Stimulated activated CD8-positive, alpha-beta memory T cell treated with anti-CD3 and anti-CD28 coated beads, Interleukin-7, amount 100 ng/mL, for 24 hours (primary cell): ENCODE measurements at regions not wholly inside any gene's neighbourhood (a gene's known extent, or its start where the extent isn't known, plus 50 kb on each side); places are given as distances from the start of the nearest gene placed in this dataset.
"Not testable (repeated sequence)": the region's sequence is repeated elsewhere in the genome, so short reads cannot be mapped to it uniquely, and the experiment has no call there.

Experiments used
- DNase-seq: peaks from one replicate; pipeline ENCODE4 v3.0.0-alpha.2; 2020; ENCODE audit warnings: low read depth

DNA sequence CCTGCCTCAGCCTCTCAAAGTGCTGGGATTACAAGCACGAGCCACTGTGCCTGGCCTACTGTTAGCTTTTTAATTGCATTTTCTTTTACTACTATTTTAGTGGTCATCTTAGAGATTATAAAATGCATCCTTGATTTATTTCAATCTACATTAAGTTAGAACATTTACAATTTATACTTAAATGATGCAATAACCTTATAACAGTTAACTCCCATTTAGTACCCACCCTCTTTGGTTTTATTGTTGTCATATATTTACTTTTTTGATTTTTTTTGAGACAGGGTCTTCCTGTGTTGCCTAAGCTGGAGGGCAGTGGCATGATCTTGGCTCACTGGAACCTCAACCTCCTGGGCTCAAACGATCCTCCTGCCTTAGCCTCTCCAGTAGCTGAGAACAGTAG is 77.3 kb downstream of the PPCDC start:
- DNase-seq, result no peak

DNA sequence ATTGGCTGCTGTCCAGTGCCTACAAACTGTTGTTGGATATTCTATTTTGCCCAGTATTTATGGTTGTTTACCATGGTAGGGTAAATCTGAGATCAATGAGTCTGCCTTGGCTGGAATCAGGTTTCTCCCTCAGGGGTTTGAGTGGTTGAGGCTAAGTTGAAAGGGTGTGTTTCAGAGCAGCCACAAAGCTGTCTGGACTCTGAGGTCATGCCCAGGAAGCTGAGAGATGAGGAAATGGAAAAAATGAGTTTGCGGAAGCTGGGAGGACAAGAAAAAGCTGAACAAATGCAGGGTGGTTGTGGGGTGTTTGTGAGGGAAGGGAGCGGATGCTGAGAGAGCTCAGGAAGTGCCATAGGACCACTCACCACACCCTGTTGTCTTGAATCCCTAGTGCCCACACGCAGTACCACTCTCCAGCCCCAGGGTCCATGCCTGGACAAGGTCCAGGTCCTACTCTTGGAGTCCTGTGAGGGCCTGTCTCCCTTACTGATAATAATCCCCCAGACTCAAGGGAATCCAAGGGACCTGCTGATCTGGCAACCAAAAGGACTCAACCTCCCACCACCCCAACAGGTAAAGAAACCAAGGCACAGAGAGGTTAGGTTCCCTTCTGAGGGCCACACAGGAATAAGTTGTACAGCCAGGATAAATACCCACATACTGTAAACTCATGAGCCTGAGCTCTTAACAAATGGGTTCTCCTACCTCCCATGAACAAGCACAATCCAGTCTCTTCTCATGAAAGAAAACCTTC is 81.6 kb downstream of the PPCDC start:
- no peak for DNase-seq

- DNase-seq, result no peak
These were observed 84.1 kb downstream of the PPCDC start for GRCh38 chr15:75107516-75107907.

GRCh38 chr15:75107908-75108838 is 84.8 kb downstream of the PPCDC start:
- DNase-seq, result peak; percentile 37

- DNase-seq, result no peak
These were observed 85.8 kb downstream of the PPCDC start for GRCh38 chr15:75109021-75109735.

DNA sequence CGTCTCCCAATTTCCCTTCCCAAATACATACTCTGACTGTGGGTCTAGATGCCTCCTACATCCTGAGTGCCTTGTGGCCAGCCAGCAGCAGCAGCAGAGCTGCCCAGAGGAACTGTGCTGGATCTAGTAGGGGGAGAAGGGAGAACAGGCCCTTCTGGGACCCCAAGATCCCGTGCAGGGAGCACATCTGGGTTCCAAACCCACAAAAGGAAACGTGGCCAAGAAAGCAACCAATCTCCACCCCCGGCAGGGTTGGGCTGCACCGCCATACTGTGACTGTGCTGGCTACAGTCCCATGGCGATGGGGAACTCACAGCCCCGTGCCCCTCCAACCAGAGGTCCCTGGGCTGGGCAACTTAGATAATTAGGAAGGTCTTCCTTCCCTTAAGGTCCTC is 86.3 kb downstream of the PPCDC start:
- DNase-seq, result no peak

DNA sequence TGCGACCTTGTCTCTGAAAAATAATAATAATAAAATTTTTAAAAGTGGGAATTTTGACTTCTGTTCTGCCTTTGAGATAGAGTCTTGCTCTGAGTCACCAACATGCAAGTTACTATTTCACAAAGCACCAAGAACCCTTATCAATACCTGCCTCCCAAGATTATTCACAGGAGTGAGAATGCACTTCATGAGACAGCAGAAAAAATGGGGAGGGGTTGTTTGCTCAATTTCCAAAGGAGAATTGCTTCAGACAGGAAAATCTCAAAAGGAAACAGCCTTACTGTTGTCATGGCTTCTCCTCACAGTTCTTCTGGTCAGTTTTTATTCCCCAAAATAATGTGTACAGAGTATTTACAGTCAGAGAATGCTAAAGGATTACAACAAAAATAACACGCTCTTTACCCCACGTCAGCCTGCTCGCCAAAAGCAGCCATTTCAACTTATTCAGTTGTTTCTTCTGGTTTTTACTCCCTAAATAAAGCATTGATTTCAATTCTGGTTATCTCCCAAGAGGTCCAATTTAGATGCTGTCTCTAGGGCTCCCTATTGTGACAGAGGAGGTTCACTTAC is 89.0 kb downstream of the PPCDC start:
- DNase-seq, result no peak

DNA sequence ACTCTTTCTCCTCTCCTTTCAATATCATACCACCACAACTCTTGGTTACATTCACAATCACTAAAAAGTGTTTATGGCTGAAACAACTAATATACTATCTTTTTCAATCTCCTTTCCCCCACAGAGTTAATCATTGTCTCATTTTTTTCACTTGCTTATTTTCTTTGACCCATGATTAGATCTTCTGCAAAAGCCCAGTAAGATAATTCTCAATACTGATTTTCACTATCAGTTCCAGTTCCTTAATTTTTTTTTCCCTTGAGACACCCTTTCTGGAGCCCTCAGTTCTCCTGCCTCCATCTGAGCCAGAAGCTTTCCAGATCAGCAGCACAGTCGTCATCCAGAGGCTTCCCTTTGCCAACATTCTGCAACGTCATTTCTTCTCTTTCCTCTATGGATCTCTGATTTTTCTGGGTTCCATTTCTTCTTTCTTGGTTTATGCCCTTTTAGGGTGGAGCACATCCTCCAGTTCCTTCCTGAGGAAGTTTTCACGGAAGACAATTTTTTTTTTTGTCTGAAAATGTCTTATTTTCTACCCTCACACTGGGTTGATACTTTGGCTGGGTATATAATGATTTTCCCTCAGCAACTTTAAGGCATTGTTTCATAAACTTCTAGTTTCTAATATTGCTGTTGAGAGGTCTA is 88.7 kb upstream of the C15orf39 start:
- DNase-seq, result no peak

DNA sequence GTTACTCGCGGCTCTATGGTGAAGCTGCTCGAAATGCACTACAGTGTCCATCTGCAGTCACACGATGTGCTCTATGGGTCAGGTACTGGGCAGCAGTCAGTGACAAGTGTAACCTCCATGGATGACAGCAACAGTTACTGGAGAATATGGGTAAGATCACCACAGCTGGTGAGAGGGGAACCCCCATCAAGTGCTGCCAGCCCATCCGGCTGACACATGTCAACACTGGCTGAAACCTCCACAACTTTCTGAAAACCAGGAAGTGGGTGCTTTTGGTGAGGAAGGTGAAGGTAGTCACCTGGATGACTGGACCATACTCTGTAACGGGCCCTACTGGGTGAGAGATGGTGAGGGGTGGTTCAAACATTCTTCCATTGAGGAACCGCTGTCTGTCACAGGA is 87.4 kb upstream of the C15orf39 start:
- no peak for DNase-seq

GRCh38 chr15:75114796-75115195 is 86.9 kb upstream of the C15orf39 start:
- DNase-seq, result no peak

DNA sequence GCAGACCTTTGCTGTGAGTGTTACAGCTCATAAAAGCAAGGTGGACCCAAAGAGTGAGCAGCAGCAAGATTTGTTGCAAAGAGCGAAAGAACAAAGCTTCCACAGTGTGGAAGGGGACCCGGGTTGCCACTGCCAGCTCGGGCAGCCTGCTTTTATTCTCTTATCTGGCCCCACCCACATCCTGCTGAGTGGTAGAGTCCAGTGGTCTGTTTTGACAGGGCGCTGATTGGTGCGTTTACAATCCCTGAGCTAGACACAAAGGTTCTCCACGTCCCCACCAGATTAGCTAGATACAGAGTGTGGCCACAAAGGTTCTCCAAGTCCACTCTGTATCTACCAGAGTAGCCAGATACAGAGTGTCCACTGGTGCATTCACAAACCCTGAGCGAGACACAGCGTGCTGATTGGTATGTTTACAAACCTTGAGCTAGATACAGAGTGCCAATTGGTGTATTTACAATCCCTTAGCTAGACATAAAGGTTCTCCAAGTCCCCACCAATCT is 86.2 kb upstream of the C15orf39 start:
- DNase-seq, result not testable (repeated sequence)

DNA sequence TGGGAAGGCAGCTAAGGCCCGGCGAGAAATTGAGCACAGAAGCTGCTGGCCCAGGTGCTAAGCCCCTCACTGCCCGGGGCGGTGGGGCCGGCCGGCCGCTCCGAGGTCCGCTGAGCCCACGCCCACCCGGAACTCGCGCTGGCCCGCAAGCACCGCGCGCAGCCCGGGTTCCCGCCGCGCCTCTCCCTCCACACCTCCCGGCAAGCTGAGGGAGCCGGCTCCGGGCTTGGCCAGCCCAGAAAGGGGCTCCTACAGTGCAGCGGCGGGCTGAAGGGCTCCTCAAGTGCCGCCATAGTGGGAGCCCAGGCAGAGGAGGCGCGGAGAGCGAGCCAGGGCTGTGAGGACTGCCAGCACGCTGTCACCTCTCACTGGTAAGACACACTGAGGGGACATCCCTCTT is 85.5 kb upstream of the C15orf39 start:
- DNase-seq, result not testable (repeated sequence)

DNA sequence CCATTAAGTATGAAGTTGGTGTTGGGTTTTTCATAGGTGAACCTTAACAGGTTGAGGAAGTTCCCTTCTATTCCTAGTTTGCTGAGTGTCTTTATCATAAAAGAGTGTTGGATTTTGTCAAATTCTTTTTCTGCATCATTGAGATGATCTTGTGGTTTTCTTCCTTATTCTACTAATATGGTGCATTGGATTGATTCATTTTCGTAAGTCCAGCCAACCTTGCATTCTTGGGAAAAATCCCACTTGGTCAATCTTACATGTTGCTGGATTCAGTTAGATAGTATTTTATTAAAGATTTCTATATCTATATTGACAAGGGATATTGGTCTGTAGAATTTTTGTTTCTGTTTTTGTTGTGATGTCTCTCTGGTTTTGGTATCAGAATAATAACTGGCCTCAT is 83.7 kb upstream of the C15orf39 start:
- no peak for DNase-seq

DNA sequence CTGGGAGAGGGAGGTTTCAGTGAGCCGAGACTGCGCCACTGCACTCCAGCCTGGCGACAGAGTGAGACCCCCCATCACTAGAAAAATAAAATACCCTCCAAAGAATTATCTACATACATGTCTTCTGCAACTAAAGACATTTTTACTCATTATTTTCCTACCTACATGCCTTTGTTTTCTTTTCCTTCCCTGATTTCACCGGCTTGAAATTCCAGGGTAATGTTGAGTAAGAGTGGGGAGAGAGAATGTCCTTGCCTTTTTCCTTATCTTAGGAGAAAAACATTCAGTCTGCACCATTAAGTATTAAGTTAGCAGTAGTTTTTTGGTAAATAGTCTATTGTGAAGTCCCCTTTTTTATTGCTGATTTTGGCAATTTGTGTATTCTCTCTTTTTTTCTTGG is 82.4 kb upstream of the C15orf39 start:
- not testable (repeated sequence) for DNase-seq

GRCh38 chr15:75121491-75121890 is 80.2 kb upstream of the C15orf39 start:
- no peak for DNase-seq

DNA sequence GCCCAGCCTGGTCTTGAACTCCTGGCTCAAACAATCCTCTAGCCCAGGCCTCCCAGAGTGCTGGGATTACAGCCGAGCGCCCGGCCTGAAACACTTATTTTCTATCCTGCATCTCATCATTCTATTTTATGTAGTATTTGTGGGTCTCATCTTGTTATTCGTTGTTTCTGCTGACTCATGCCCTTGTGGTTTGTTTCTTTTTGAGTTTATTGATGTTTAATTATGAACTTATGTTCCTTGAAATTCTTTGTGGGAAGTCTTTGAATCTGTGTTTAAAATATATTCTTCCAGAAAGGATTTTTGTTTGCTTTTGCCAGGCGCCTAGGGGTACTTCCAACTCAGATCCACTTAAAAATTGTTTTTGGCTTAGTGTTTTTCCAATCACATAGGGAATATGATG is 78.3 kb upstream of the C15orf39 start:
- no peak for DNase-seq

- DNase-seq, result not testable (repeated sequence)
These were observed 77.4 kb upstream of the C15orf39 start for GRCh38 chr15:75124278-75124677.

DNA sequence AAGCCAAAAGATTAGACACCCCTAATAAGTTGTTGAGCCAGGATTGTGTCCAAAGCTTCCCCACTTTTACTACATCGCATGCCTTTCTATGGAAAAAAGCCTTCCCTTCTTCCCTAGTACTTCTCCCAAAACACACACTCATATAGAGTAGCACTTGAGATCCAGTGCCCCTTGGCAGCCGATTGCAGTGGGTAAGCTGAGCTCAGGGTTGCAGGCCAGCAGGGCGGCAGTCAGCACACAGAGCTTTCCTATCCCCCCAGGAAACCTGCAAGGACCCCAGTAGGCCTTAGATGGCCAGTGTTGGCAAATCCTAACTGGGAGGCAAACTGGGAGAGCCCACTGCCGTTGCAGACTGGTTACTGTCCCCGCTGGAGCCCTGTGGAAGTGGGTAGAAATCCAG is 75.7 kb upstream of the C15orf39 start:
- no peak for DNase-seq

DNA sequence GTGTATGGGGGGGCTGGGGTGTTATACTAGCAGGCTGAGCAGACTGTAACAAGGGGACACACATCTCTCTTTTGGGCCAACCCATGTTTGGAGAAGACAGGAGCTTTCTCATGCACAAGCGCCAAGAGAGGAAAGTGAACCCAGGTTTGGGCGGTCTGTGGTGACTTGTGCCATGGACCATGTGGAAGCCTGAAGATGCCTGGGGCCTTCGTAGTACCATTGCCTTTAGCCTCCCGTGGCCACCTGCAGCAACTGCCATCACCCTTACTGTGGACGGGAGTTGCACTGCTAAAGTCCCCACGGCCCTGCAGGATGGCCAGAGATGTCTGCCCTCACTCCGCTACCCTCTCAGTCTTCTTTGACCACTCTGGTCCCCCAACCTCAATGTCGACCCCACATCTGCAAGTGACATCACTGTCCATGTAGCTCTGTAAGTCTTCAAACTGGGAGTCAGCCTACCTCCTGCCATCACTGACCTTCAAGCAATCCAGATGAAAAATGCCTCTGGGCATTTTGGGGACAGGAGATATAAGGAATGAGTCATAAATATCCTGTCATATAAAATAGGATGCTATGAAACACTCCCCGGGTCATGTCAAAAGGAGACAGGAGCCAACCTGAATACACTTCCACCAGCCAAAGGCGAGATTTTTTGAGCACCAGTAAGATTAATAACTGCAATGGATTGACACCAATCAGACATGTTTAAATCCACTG is 74.7 kb upstream of the C15orf39 start:
- no peak for DNase-seq

DNA sequence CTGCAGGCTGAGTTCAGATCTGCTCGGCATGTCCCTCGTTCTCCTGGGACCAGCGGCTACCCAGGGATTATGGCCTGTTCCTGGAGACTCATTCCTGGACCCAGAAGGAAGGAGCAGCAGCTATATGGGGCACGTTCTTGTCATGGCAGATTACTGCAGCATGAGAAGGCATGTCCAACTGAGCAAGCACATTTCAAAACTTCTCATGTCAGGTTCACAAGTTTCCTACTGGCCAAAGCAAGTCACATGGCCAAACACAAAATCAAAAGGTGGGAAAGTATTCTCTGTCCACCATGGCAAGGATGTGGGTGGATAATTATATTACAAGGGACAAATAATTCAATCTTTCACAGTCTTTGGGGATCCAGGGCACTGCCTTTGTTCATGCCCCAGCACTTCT is 71.9 kb upstream of the C15orf39 start:
- no peak for DNase-seq

- DNase-seq, result no peak
These were observed 70.4 kb upstream of the C15orf39 start for GRCh38 chr15:75131269-75131643.
